ENCODE measurements at regions not wholly inside any gene's neighbourhood (a gene's known extent, or its start where the extent isn't known, plus 50 kb on each side); places are given as distances from the start of the nearest gene placed in this dataset.
"Not testable (repeated sequence)": the region's sequence is repeated elsewhere in the genome, so short reads cannot be mapped to it uniquely, and the experiment has no call there.

GRCh38 chr9:135278586-135278985 lies 191.1 kb downstream of the OLFM1 start:
- DNase-seq, result no peak

GRCh38 chr9:135279385-135279784 lies 191.9 kb downstream of the OLFM1 start:
- DNase-seq, result no peak

- no peak for DNase-seq
These were observed 192.4 kb downstream of the OLFM1 start for GRCh38 chr9:135279834-135280393.

- no peak for DNase-seq
These were observed 193.2 kb downstream of the OLFM1 start for GRCh38 chr9:135280666-135281065.

GRCh38 chr9:135281151-135281550 lies 193.7 kb downstream of the OLFM1 start:
- DNase-seq, result no peak

GRCh38 chr9:135281791-135282737 lies 194.6 kb downstream of the OLFM1 start:
- peak in 1 of 5 donors; percentile 7 for DNase-seq

- DNase-seq, result no peak
These were observed 195.3 kb downstream of the OLFM1 start for GRCh38 chr9:135282808-135283207.

- no peak for DNase-seq
These were observed 195.9 kb upstream of the PPP1R26 start for GRCh38 chr9:135283671-135284070.

- DNase-seq, result no peak
These were observed 195.0 kb upstream of the PPP1R26 start for GRCh38 chr9:135284386-135285134.

GRCh38 chr9:135286187-135286925 lies 193.2 kb upstream of the PPP1R26 start:
- DNase-seq, result not testable (repeated sequence)

GRCh38 chr9:135286961-135287360 lies 192.6 kb upstream of the PPP1R26 start:
- no peak for DNase-seq

GRCh38 chr9:135287627-135288026 lies 192.0 kb upstream of the PPP1R26 start:
- no peak for DNase-seq

- no peak for DNase-seq
These were observed 191.5 kb upstream of the PPP1R26 start for GRCh38 chr9:135288054-135288453.

- DNase-seq, result no peak
These were observed 190.5 kb upstream of the PPP1R26 start for GRCh38 chr9:135289081-135289491.

- DNase-seq, result no peak
These were observed 189.5 kb upstream of the PPP1R26 start for GRCh38 chr9:135290086-135290485.

GRCh38 chr9:135290566-135290965 lies 189.0 kb upstream of the PPP1R26 start:
- DNase-seq, result no peak

- no peak for DNase-seq
These were observed 188.4 kb upstream of the PPP1R26 start for GRCh38 chr9:135291165-135291564.

- DNase-seq, result no peak
These were observed 184.7 kb upstream of the PPP1R26 start for GRCh38 chr9:135294836-135295235.

- DNase-seq, result no peak
These were observed 183.9 kb upstream of the PPP1R26 start for GRCh38 chr9:135295551-135296300.

- no peak for DNase-seq
These were observed 182.7 kb upstream of the PPP1R26 start for GRCh38 chr9:135296735-135297455.

- no peak for DNase-seq
These were observed 182.0 kb upstream of the PPP1R26 start for GRCh38 chr9:135297456-135298075.
